ENCODE measurements at regions not wholly inside any gene's neighbourhood (a gene's known extent, or its start where the extent isn't known, plus 50 kb on each side); places are given as distances from the start of the nearest gene placed in this dataset.

DNA sequence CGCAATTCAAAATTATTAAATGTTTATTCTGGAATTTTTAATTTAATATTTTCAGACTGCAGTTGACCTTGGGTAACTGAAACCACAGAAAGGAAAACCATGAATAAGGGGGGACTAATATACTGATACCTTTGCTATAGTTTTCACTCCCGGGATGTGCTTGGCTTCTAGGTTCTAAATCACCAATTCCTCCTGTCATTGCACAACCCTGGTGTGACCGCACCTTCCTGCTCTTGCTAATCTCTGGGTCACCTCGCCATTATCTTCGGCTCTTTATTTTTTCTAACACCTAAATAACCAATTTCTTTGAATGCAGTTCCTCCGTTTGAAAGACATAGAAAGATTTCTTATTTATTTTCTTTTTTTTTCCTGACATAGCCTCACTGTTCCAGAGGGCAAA is 634.5 kb upstream of the GOT2 start:
- TF ChIP-seq EZH2 (optimal IDR thresholded peaks at IDR 0.05; ENCODE audit: low read depth, low read length) (no peak), EZH2phosphoT487 (IDR thresholded peaks at IDR 0.05; ENCODE audit: low read length) (no peak)
- TF ChIP-seq, protein P1, sequence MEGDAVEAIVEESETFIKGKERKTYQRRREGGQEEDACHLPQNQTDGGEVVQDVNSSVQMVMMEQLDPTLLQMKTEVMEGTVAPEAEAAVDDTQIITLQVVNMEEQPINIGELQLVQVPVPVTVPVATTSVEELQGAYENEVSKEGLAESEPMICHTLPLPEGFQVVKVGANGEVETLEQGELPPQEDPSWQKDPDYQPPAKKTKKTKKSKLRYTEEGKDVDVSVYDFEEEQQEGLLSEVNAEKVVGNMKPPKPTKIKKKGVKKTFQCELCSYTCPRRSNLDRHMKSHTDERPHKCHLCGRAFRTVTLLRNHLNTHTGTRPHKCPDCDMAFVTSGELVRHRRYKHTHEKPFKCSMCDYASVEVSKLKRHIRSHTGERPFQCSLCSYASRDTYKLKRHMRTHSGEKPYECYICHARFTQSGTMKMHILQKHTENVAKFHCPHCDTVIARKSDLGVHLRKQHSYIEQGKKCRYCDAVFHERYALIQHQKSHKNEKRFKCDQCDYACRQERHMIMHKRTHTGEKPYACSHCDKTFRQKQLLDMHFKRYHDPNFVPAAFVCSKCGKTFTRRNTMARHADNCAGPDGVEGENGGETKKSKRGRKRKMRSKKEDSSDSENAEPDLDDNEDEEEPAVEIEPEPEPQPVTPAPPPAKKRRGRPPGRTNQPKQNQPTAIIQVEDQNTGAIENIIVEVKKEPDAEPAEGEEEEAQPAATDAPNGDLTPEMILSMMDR (IDR thresholded peaks at IDR 0.05; ENCODE audit: low read length) = no peak
